Left ventricle myocardium superior (tissue), 1 donor: ENCODE measurements at regions not wholly inside any gene's neighbourhood (a gene's known extent, or its start where the extent isn't known, plus 50 kb on each side); places are given as distances from the start of the nearest gene placed in this dataset.
"Not testable (repeated sequence)": the region's sequence is repeated elsewhere in the genome, so short reads cannot be mapped to it uniquely, and the experiment has no call there.

Experiments
- ATAC-seq: fragments of 200-7000 bp; cut with Tn5 transposase; one replicate; pipeline ENCODE4 v1.9.1; 2020; ENCODE audit warnings: mild to moderate bottlenecking, moderate library complexity
- DNase-seq: peaks from one replicate; pipeline ENCODE4 v3.0.0-alpha.2; 2020
- intact Hi-C: fragments of 100-400 bp; cut with micrococcal nuclease; formaldehyde crosslinking; loops from one replicate; pipeline ENCODE4 v1.11.0; 2022
- donor health status: DM: no; HTN: yes; CAD: no; lungs with severe emphysema.

DNA sequence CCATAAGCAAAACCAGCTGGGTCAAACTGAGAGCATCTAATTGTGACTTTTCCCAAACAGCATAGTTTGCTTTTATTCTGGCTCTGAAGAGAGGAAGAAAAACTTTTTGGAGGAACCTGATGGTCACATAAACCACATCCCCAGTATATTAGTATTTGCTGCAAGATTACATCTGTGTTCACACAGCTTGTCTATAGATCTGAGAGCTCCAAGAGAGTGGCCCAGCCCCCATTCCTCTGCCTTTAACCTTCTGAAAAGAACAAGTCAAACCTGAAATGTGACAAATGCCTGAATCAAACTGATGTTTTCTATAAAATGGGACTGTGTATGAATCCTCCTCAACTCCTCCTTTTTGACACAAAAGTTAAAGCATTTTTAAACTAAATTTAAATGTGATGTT lies 435.2 kb downstream of the ZNF479 start:
- intact Hi-C loops, DNase-seq, ATAC-seq: not testable (repeated sequence)

DNA sequence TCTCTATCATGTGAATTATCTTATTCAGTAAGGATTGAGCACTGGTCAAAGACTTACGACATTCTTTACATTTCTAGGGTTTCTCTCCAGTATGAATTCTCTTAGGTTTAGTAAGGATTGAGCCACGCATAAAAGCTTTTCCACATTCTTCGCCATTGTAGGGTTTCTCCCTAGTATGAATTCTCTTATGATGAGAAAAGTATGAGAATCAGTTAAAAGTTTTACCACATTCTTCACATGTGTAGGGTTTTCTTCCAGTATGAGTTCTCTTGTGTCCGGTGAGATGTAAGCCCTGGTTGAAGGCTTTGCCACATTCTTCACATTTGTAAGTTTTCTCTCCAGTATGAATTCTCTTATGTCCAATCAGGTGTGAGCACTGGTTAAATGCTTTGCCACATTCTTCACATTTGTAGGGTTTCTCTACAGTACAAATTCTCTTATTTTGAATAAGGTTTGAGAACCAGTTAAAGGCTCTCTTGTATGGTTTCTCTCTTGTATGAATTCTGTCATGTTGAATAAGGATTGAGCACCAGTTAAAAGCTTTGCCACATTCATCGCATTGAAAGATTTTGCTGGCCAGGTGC lies 445.9 kb downstream of the ZNF479 start:
- intact Hi-C loops: no loop called here
- ATAC-seq (no peak), DNase-seq (no peak)

DNA sequence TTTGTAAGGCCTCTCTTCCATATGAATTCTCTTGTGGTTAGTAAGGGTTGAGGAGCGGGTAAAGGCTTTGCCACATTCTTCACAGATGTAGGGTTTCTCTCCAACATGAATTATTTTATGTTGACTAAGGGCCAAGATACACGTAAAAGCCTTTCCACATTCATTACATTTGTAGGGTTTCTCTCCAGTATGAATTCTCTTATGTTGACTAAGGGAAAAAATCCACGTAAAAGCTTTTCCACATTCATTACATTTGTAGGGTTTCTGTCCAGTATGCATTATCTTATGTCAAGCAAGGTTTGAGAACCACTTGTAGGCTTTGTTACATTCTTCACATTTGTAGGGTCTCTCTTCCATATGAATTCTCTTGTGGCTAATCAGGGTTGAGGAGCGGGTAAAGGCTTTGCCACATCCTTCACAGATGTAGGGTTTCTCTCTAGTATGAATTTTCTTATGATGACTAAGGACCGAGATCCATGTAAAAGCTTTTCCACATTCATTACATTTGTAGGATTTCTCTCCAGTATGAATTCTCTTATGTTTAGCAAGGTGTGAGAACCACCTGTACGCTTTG lies 493.0 kb downstream of the ZNF479 start:
- intact Hi-C loops: no loop called here
- no peak for ATAC-seq
- DNase-seq: no peak

DNA sequence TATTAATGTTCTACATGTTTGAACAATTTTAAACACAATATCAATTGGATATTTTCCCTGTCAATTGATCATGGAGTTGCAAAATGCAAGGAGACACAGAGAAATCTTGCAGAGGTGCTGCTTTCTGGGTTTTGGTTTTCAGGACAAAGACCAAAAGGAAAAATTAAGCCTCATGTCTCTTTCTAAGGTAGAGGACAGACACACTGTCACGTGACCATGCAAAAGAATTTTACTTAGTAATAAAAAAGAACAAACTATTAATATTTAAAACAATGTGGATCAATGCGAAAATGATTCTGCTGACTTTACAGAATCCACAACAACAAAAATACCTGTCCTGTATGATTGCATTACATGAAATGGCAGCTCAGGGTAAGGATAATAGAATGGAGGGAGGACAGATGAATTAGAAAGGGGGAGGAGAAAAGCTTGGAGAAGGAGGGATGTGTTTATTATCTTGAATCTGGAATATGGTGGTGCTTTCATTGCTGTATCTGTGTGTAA lies 493.7 kb upstream of the NUPR2 start:
- intact Hi-C loops: no loop called here
- DNase-seq: no peak
- no peak for ATAC-seq

DNA sequence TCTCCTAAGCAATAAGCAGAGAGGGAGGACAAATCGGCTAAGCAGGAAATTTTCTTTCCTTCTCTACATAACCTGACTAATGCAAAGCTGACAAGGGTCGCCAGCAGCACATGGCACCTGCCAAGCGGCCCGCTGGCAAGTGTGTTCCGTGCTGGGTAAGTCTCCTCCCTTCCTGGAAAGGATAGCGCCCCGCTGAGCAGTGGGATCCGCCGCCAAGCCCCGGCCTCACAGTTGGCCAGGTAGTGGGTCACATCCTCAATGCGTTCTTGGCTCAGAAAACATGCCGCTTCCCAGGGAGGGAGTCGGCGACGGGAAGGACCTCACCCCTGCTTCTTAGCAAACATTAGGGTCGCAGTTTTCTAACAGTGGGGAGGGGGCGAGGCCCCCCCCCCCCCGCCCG lies 488.9 kb upstream of the NUPR2 start:
- ATAC-seq (no peak), DNase-seq (no peak)
- intact Hi-C loops: no loop called here

DNA sequence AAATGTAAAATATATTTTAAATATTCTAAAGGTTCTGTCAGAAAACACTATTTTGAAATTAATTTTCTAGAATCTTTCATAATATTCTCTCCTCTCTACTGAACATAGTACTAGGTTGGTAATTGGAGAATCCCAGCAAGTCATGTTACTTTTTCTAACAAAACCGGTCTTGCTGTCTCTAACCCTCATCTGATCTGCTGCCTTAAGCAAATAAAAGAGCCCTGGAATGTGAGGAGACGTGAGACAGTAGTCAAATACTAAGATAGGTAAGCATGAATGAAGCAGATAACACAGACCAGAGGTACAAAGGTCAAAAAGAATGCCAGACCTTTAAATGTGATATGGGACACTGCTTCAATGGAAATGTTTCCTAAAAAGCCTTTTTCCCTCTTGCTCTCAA lies 462.4 kb upstream of the NUPR2 start:
- DNase-seq (no peak), ATAC-seq (no peak)
- intact Hi-C loops: no loop called here

DNA sequence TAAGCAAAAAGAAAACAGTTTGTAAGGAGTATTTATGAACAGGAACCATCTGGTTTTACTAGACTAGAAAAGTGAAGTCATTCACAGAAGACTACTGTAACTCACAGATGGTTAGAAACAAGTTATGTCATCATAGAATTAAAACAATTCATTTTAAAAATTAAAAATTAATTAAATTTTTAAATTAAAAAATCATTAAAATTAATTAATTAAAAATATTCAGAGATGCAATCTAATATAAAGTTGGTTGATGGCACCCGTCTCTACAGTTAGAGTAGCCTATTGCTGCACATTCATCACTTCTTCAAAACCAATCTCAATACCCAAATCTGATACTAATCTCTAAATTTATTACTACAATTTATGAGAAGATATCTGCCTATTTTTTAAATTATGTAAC lies 454.8 kb upstream of the NUPR2 start:
- ATAC-seq (no peak), DNase-seq (no peak)
- intact Hi-C loops: no loop called here

DNA sequence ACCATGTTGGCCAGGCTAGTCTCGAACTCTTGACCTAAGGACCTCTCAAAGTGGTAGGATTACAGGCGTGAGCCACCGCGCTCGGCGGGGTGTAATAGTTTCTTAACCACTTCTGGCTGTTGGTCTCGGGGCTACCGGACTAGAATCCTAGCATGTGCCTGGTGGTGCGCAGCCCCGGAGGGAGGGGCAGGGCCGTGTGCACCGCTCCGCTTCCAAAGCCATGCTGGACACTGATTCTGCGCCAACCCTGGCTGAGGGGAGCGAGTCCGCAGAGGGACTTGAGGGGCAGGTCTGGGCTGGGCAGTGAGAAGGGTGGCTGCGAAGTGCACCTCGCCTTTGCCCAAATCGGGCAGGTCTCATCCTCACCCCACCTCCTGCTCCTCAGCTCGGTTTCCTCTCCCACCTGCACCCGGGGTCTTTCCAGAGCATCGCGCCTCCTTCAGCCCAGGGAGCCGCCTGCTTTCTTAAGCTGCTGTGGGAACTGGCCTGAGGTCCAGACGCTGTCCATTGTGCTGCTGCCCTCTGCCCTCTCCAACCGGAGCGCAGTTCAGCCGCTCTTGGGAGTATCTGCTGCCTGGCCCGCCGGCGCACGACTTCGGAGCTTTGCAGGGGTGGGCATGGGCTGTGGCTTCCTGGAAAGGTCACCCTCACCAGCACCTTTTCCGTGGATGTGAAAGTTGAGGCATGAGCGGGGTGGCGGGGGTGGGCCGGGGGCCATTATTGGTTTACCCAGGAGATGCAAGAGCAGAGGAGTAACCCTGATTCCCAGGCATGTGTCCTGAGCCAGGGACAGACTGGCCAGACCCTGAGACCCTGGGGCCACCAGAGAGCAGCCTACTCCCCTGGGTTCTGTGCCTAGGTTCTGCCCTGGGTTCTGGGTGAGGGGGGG lies 422.6 kb upstream of the NUPR2 start:
- DNase-seq: no peak
- intact Hi-C loops: no loop called here
- ATAC-seq: no peak

DNA sequence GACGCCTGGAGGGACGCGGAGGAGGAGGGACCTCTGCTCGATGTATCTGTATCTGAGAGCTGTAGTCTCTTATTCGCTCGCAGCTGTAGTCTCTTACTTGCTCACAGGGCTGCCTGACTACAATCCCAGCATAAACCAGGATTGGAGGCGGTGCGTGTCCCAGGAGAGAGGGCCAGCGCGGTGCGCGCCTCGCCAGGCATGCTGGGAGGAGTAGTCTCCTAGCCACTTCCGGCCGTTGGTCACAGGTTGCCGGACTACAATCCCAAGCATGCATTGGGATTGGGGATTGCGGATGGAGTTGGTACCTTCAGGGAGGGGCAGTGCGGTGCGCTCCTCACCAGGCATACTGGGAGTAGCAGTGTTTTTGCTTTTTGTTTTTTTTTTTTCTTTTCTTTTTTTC lies 421.7 kb upstream of the NUPR2 start:
- peak; percentile 39 for DNase-seq
- peak; percentile 62 for ATAC-seq
- intact Hi-C loops: no loop called here

DNA sequence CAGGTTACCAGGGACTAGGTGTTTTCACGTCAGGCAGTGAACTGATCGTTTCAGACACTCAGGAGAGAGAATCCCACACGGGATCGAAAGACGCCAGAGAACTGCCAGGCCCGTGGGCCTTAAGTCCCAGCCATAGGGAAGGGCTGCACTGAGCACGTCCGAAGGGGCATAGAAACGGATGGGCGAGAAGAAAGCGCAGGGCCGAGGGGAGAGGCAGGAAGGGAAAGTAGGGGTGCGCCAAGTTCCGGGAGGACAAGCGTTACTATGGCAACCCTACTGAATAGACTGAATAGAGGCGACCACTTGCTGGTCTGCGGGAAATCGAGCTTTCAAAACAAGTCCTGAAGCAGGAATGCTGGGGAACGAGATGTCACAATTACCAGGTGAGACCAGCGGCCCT lies 421.3 kb upstream of the NUPR2 start:
- intact Hi-C loops: no loop called here
- DNase-seq: no peak
- no peak for ATAC-seq

DNA sequence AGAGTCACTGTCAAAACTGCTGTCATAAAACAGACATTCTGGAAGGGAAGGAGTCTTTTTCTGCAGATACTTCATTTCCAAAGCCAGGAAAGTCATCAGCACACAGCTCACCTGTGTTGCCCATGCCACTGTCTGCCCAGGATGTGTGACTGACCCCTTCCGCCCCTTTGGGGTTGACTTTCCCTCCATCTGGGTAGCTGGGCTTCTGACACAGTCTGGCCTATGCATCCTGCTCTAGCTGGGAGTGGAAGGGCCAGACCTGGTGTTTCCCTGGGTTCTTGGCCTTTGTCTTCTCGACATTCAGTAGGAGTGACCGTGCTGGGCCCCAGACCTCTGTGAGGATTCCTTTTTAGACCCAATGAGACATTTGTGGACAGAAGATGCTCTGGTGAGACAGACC lies 378.9 kb upstream of the NUPR2 start:
- no peak for DNase-seq
- ATAC-seq: no peak
- intact Hi-C loops: no loop called here

DNA sequence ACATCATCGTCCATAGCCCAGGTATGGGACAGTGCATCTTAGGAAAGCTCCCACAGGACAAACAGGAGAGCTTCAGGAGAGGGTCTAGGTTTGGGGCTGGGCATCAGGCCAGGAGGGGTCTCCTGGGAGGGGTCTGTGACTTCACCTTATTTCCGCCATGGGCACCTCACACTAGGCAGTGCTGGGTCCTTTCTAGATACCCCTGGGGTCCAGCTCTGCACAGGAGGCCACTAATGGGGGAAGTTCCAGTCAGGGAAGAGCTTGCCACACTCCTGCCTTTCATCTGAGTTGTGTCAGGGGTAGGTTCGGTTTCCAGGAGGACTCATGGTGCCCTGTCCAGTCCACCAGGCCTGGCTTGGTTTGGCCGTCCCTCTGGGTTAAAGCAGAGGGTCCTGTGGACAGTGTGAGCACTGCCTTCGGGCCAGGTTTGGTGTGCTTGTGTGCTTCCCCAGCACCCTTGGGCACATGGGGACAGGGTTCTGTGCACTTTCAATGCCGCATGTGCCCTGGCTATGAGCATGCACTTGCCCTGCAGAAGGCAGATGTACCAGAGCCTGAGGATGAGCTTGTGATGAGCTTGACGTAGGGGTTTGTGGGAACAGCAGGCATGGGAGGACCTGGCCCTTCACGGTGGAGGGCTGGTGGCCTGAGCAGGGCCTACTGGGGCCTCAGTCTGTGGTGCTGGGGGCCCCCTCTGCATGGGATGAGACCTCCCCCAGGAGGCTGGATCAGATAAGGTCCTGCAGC lies 377.7 kb upstream of the NUPR2 start:
- no peak for ATAC-seq
- intact Hi-C loops: no loop called here
- DNase-seq: no peak

DNA sequence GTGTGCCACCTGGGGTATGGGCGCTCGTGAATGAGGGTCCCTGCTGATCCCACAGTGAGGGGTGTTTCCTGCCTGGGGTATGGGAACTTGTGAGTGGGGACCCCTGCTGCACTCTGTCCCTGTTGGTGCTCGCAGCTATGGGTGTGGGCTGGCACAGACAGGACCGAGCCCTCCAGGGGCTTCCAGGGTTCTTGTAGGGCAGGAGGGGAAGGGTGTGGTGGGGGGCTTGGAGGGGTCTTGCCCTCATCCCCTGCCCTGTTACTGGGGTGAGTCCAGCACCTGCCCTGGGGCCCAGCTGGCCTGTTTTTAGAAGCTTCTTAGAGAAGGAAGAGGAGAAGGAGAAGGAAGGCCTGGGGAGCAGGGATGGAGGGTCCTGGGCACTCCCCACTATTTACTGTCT lies 377.0 kb upstream of the NUPR2 start:
- ATAC-seq: no peak
- DNase-seq: no peak
- intact Hi-C loops: no loop called here

DNA sequence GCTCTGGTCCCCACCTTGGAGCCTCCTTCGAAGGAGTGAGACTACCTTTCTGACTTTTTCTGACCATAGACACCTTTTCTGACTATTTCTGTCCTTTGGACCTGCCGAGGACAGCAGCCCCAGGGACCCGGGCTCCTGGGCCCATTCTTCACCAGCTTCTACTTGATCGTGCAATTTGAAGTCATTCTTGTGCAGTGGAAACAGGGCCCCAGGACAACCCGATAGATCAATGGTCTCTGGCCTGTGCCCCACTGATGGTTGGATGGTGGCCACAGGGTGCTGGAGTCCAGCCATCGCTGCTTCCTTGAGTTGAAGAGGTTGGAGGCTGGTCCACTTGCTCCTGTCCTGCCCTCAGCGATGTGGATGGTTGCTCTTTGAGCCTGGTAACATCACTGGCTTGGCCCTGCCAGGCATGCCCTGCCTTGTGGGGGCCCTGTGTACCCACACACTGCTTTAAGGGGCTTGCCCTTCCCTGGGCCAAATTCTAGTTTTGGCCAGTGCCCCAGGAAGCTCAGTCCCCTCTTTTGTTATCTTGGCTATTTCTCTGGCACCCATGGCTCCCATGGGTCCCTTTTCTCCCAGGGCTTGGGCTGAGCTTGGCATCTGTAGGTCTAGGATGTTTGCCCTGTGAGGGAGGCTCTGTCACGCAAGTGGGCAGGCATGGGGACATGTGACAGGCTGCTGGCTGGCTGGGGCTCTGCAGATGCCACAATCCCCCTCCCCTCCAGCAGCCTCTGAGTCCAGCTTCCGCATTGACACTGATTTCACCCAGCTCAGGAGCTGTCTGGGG lies 375.6 kb upstream of the NUPR2 start:
- intact Hi-C loops: no loop called here

DNA sequence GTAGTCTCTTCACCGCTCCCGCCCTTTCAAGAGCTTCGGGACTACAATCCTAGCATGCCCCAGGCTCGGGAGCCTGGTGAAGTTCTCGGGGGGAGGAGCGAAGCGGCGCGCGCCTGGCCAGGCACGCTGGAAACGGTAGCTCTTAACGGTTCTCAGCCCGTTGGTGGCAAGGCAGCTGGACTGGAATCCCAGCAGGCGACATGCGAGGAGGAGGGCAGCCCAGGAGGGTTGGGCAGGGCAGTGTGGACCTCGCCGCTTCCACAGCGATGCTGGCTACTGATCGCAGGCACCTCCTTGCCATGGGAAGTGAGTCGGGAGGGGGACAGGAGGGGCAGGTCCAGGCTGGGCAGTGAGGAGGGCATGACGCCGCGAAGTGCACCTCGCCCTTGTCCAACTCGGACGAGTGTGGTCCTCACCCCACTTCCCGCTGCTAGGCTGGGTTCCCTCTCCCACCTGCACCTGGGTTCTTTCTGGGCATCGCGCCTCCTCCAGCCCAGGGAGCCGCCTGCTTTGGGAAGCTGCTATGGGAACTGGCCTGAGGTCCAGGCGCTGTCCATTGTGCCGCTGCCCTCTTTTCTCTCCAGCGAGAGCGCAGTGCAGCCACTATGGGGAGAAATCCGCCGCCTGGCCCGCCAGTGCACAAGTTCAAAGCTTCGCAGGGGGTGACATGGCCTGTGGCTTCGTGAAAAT lies 367.8 kb upstream of the NUPR2 start:
- ATAC-seq: no peak
- intact Hi-C loops: no loop called here
- no peak for DNase-seq

More for the DNA sequence above, 375.6 kb upstream of the NUPR2 start:
- ATAC-seq (no peak), DNase-seq (no peak)

DNA sequence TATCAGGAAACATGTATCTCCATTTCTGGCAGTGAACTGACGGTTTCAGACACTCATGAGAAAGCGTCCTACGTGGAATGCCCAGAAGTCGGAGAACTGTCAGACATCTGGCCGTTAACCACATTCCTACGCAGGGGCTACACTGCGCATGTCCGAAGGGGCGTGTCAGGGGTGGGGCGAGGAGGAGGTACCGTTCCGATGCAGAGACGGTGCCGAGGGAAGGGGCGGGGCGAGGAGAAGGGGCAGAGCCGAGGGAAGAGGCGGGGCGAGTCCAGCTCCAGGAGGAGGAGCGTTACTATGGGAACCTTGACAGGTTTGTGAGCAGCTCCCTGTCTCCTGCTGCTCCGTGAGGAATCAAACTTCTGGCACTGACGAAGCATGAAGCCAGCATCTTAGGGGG lies 366.9 kb upstream of the NUPR2 start:
- DNase-seq (no peak), ATAC-seq (no peak)
- intact Hi-C loops: no loop called here

DNA sequence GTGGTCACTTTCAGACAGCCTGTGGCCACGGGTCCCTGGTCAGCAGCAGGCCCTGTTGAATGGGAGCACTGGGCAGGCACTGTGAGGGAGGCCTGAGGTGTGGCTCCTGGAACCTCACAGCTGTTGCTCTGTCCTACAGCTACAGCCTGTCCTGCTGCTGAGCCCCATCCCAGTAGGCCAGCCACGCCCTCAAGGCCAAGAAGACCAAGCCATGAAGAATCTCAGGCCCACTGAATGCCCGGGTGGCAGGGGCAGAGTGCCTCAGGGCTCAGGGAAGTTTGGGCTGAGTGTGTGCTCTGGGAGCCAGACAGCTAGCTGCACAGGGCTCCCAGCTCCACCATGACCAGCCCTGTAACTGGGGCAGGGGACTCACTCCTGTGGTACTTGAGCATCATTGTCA lies 363.5 kb upstream of the NUPR2 start:
- intact Hi-C loops: no loop called here
- no peak for DNase-seq
- no peak for ATAC-seq

DNA sequence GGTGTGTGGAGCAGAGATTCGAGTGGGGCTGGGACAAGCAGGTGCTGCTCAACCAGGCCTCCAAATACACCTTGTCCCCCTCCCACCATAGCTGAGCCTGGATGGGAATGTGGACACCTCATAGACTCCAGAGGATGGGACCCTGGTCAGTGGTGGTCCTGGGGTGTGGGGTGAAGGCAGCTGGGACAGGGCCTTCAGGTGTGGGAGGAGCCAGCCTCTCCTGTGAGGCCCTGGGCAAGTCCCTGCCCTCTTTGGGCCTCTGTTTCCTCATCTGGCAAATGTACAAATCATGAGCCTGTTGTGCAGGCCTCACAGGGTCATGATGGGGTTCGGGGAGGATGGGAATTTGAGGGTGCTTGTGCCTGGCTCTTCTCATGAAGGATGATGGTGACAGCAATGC lies 362.9 kb upstream of the NUPR2 start:
- intact Hi-C loops: no loop called here

DNA sequence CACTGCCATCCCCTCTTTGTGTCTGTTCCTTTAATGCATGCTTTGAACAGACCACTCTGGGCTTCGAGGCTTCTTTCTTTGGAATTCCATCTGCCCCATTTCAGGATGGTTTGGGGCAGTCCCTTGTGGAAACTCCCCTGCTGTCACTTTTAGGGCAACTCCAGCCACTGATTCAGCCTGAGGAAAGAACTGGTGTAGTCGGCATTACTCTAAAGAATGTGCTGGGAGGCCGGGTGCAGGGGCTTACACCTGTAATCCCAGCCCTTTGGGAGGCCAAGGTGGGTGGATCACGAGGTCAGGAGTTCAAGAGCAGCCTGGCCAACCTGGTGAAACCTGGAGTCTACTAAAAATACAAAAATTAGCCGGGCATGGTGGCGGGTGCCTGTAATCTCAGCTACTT lies 358.1 kb upstream of the NUPR2 start:
- no peak for ATAC-seq

More for the DNA sequence above, 362.9 kb upstream of the NUPR2 start:
- DNase-seq (no peak), ATAC-seq (no peak)

More for the DNA sequence above, 358.1 kb upstream of the NUPR2 start:
- no peak for DNase-seq
- intact Hi-C loops: no loop called here
